HG02623 (cell line): ENCODE measurements at regions not wholly inside any gene's neighbourhood (a gene's known extent, or its start where the extent isn't known, plus 50 kb on each side); places are given as distances from the start of the nearest gene placed in this dataset.
"Not testable (repeated sequence)": the region's sequence is repeated elsewhere in the genome, so short reads cannot be mapped to it uniquely, and the experiment has no call there.

Source experiments
- ATAC-seq: cut with Tn5 transposase; IDR thresholded peaks from one replicate; pipeline ENCODE4 v1.9.1; 2021; ENCODE audit warnings: moderate library complexity; ENCODE audit not compliant: unreplicated experiment

GRCh38 chr4:56149591-56149990 is 200.8 kb downstream of the CEP135 start:
- ATAC-seq: no peak

- no peak for ATAC-seq
These were observed 199.7 kb downstream of the CEP135 start for GRCh38 chr4:56148428-56148827.

DNA sequence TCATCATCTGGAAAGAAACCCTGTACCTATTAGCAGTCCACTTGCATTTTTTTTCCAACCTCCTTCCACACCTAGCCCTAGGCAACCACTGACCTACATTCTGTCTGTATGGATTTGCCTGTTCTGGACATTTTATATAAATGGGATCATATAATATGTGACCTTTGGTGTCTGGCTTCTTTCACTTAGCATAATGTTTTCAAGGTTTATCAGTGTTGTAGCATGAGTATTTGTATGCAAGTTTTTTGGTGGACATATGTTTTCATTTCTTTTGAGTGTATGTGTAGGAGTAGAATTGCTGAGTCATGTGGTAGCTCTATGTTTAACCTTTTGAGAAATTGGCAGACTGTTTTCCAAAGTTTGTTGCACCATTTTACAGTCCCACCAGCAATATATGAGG is 198.6 kb downstream of the CEP135 start:
- no peak for ATAC-seq

- ATAC-seq: no peak
These were observed 198.2 kb downstream of the CEP135 start for GRCh38 chr4:56146956-56147355.

DNA sequence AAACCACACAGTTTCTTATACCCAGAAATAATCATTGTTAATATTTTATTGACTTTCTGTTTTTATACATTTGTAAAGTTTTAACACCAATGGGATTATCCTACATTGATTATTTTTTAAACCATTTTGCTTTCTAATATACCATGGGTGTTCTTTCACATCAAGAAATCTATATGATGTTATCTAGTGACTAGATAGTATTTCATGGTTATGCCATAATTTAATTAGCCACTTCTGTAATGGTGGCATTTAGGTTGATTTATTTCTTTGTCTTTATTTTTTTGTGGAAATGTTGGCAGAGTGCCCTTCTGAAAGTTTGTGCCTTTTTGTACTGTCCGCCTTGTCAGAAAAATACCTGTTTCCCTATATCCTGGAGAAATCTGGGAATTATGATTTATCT is 193.3 kb downstream of the CEP135 start:
- ATAC-seq: no peak

- no peak for ATAC-seq
These were observed 190.6 kb downstream of the CEP135 start for GRCh38 chr4:56139241-56139827.

GRCh38 chr4:56134834-56135233 is 186.1 kb downstream of the CEP135 start:
- ATAC-seq: not testable (repeated sequence)

DNA sequence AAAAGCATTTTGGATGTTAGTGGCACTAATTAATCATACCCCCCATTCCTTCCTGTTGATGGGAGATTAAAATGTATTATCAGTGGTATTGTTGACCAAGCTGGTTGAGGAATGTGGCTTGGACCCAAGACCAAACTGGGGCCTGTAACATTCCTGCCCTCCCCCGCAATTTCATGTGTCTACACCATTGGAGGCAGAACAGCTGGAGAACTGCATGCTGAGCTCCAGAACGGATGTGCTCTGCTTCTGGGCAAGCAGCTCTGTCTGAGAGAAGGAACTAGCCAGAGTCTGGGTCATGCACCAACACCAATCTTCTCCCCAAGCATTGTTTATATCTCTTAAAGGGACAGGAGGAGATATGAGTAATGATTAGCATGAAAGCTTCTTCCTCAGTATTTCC is 185.5 kb downstream of the CEP135 start:
- no peak for ATAC-seq

DNA sequence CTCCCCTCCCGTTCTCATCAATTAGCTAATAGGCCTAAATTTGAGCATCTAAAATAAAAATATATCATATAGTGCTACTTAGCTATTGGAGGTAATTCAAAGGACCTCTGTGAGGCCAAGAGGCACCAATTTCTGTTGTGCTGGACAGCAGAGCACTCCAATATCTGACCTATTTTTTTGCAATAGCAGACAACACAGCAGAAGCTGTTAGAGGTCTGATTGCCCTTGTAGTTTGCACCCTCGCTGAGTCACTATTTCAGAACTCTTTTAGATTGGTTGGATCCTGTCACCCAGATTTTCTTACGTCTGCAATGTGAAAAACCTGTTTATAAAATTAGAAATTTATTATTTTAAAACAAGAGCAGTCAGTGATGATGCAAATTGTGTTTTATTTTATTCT is 184.1 kb downstream of the CEP135 start:
- no peak for ATAC-seq

DNA sequence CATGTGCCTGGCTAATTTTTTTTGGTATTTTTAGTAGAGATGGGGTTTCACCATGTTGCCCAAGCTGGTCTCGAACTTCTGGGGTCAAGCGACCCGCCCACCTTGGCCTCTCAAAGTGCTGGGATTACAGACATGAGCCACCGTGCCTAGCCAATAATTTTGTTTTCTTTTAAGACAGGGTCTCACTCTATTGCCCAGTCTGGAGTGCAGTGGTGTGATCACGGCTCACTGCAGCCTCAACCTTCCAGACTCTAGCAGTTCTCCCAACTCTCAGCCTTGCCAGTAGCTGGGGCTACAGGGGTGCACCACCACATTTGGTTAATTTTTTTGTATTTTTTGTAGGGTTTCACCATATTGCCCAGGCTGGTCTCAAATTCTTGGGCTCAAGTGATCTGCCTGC is 183.4 kb downstream of the CEP135 start:
- not testable (repeated sequence) for ATAC-seq

DNA sequence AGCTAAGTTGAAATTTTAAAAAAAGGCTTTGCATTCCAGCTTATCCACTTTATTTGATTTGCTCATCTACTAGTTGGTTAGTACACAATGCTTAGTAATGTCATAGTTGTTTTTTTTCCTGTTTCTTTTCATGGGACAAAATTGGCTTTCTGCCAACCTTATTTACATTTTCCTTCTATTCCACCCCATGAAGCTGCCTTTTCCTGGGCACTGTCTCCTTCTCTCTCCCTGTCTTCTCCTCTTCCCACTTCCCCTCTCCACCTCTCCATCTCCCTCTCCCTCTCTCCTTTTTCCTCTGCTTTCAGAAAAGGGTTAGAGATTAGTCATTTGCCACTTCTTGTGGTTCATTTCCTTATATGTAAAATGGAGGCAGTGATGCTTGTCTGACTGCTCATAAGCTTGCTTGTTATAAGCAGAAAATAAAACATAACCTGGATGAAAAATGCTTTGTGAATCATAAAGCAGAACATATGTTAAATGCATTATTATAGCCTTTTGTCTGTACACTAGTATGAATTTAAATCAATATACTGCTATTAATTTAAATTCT is 181.9 kb downstream of the CEP135 start:
- no peak for ATAC-seq

DNA sequence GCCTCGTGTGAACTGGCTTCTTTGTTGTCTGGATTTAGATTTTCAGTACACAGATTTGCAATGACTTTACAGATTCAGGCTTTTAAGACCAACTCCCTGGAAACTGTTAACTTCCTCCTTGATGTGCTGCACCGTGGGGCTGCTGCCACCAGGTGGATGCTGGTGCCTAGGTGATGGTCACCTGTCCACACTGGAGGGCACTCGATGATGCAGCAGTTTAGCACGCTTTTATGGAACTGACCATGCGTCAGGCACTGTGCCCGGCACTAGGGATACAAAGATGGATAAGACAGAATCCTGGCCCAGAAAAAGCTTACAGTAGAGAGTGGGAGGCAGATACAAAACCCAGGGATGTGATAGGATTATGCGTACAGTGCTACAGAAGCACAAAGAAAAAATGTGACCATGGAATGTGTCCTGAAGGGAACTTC is 180.7 kb downstream of the CEP135 start:
- ATAC-seq: no peak

DNA sequence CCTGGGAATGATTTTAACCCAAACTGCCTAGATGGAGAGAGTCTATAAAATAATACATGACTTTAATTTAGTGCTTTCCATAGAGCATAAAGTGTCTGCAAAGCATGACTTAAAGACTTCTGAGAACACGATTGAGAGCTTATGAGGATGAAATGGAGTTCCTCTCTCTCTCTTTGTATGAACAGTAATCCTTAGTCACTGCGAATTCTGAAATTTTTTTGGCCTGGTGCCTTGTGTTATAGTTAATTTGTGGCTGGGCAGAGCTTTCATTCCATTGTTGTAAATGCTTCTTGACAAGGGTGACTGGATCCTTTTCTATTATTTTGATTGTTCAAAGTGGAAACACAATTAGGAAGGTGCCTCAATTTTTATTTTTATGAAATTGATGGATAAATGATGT is 179.5 kb downstream of the CEP135 start:
- no peak for ATAC-seq

DNA sequence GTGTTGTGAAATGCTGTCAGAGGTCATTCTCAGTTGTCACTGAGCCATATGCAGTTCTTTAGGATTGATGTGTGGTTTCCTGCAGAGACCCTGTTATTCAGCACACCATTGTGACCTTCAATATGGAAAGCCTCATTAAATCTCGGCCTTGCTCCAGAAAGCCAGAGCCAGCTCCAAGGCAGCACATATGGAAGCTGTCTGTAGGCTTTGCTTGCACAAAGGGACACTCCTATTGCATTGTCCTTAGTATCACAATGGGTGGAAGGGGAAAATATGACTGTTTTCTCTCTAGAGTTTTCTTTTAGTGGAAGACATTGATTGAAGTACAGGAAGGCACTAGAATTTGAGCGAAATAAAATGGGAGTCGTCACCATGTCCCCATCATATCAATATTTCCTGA is 179.0 kb downstream of the CEP135 start:
- ATAC-seq: no peak

DNA sequence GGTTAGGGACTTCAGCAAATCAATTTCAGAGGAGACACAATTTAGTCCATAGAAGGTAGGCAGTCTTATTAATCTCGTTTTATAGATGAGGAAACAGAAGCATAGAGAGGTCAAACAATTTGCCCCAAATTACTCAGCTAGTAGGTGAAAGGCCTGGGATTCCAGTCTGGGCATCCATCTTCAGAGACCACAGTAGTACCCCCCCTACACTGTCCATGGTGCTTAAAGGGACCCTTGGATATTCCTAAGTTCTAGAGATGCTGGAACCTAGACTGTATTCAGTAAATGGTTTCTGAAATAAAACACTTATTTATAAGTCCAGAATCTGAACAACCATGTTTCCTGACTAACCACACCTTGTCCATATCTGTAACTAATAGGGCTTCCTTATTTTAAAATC is 174.8 kb downstream of the CEP135 start:
- ATAC-seq: no peak

DNA sequence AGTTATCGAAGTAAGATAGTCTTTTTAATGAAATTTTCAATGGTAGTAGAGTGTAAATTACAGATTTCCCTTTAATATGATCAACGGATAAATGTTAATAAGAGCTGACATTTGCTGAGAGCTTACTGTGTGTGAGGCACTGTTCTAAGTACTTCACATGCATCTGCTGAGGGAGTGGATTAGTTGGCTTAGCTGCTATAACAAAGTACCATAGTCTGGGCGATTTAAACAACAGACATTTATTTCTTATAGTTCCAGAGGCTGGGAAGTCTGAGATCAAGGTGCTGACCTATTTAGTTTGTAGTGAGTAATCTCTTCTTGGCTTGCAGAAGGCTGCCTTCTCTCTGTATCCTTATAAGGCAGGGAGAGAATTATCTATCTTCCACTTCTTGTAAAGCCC is 174.3 kb downstream of the CEP135 start:
- no peak for ATAC-seq

- no peak for ATAC-seq
These were observed 170.1 kb downstream of the CEP135 start for GRCh38 chr4:56118845-56119244.

- ATAC-seq: no peak
These were observed 169.3 kb downstream of the CEP135 start for GRCh38 chr4:56118055-56118454.

- no peak for ATAC-seq
These were observed 167.2 kb downstream of the CEP135 start for GRCh38 chr4:56115898-56116297.

- no peak for ATAC-seq
These were observed 163.6 kb downstream of the CEP135 start for GRCh38 chr4:56112377-56112776.

- no peak for ATAC-seq
These were observed 157.7 kb downstream of the CEP135 start for GRCh38 chr4:56106180-56107147.

GRCh38 chr4:56104188-56104587 is 155.4 kb downstream of the CEP135 start:
- ATAC-seq: no peak
